ENCODE measurements at regions not wholly inside any gene's neighbourhood (a gene's known extent, or its start where the extent isn't known, plus 50 kb on each side); places are given as distances from the start of the nearest gene placed in this dataset.
"Not testable (repeated sequence)": the region's sequence is repeated elsewhere in the genome, so short reads cannot be mapped to it uniquely, and the experiment has no call there.

DNA sequence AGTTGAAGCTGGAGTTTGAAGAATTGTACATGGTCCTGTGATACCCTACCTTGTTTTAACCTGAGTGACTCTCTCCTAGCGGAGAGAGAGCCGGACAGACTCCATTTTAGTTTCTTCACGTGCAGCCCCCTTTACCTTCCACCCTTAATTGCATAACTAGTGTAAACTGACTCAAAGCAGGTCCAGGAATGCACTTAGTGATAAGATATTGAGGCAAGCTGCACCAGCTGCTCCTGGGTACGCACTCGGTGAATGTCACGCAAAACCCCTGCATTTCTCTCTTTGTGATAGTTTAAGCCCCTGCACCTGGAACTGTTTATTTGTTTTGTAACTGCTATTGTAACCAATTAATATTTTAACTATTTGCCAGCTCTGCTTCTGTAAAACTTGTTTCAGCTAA is 1620.5 kb downstream of the SPATA31A7 start:
- H3K36me3 ChIP-seq (ENCODE audit: control insufficient read depth, insufficient read depth, low read length); H3K9ac ChIP-seq (ENCODE audit: low read depth, low read length); H3K4me3 ChIP-seq (ENCODE audit: low read depth, low read length); H3K27ac ChIP-seq (ENCODE audit: low read depth, low read length); H3K9me3 ChIP-seq (ENCODE audit: control insufficient read depth, insufficient read depth, low read length); H3K4me1 ChIP-seq (ENCODE audit: control insufficient read depth, insufficient read depth, low read length): not testable (repeated sequence)
- peaks cover 81% of the 10 kb centered on the region for H3K27me3 ChIP-seq (ENCODE audit: control insufficient read depth, insufficient read depth, low read length)

GRCh38 chr9:62810811-62811315 is 1621.0 kb downstream of the SPATA31A7 start:
- H3K9me3 ChIP-seq (ENCODE audit: control insufficient read depth, insufficient read depth, low read length); H3K27ac ChIP-seq (ENCODE audit: low read depth, low read length); H3K4me1 ChIP-seq (ENCODE audit: control insufficient read depth, insufficient read depth, low read length); H3K4me3 ChIP-seq (ENCODE audit: low read depth, low read length); H3K36me3 ChIP-seq (ENCODE audit: control insufficient read depth, insufficient read depth, low read length); H3K9ac ChIP-seq (ENCODE audit: low read depth, low read length): not testable (repeated sequence)
- H3K27me3 ChIP-seq (ENCODE audit: control insufficient read depth, insufficient read depth, low read length): peaks cover 81% of the 10 kb centered on the region

- H3K27ac ChIP-seq (ENCODE audit: low read depth, low read length); H3K4me3 ChIP-seq (ENCODE audit: low read depth, low read length); H3K9ac ChIP-seq (ENCODE audit: low read depth, low read length); H3K4me1 ChIP-seq (ENCODE audit: control insufficient read depth, insufficient read depth, low read length); H3K36me3 ChIP-seq (ENCODE audit: control insufficient read depth, insufficient read depth, low read length); H3K9me3 ChIP-seq (ENCODE audit: control insufficient read depth, insufficient read depth, low read length): not testable (repeated sequence)
- peaks cover 66% of the 10 kb centered on the region for H3K27me3 ChIP-seq (ENCODE audit: control insufficient read depth, insufficient read depth, low read length)
These were observed 1625.6 kb downstream of the SPATA31A7 start for GRCh38 chr9:62815436-62815835.

- H3K36me3 ChIP-seq (ENCODE audit: control insufficient read depth, insufficient read depth, low read length); H3K9ac ChIP-seq (ENCODE audit: low read depth, low read length); H3K4me3 ChIP-seq (ENCODE audit: low read depth, low read length); H3K27ac ChIP-seq (ENCODE audit: low read depth, low read length); H3K4me1 ChIP-seq (ENCODE audit: control insufficient read depth, insufficient read depth, low read length); H3K9me3 ChIP-seq (ENCODE audit: control insufficient read depth, insufficient read depth, low read length): not testable (repeated sequence)
- peaks cover 62% of the 10 kb centered on the region for H3K27me3 ChIP-seq (ENCODE audit: control insufficient read depth, insufficient read depth, low read length)
These were observed 1626.5 kb downstream of the SPATA31A7 start for GRCh38 chr9:62816331-62816730.

DNA sequence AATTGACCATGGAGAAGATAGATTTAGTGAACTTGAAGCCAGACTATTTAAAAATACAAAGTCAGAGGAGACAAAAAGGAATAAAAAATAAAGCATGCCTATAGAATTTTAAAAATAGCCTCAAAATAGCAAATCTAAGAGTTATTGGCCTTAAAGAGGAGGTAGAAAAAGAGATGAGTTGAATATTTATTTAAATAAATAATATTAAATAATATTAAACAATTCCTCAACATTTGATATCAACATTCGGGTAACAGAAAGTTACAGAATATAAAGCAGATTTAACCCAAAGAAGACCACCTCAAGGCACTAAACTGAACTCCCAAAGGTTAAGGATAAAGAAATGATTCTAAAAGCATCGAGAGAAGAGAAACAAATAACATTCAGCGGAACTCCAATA is 1627.4 kb downstream of the SPATA31A7 start:
- not testable (repeated sequence) for H3K4me3 ChIP-seq (ENCODE audit: low read depth, low read length); H3K36me3 ChIP-seq (ENCODE audit: control insufficient read depth, insufficient read depth, low read length); H3K9ac ChIP-seq (ENCODE audit: low read depth, low read length); H3K4me1 ChIP-seq (ENCODE audit: control insufficient read depth, insufficient read depth, low read length); H3K27ac ChIP-seq (ENCODE audit: low read depth, low read length); H3K9me3 ChIP-seq (ENCODE audit: control insufficient read depth, insufficient read depth, low read length)
- H3K27me3 ChIP-seq (ENCODE audit: control insufficient read depth, insufficient read depth, low read length): peaks cover 56% of the 10 kb centered on the region

GRCh38 chr9:62822185-62822584 is 1632.3 kb downstream of the SPATA31A7 start:
- not testable (repeated sequence) for H3K9me3 ChIP-seq (ENCODE audit: control insufficient read depth, insufficient read depth, low read length); H3K4me3 ChIP-seq (ENCODE audit: low read depth, low read length); H3K4me1 ChIP-seq (ENCODE audit: control insufficient read depth, insufficient read depth, low read length); H3K36me3 ChIP-seq (ENCODE audit: control insufficient read depth, insufficient read depth, low read length); H3K27ac ChIP-seq (ENCODE audit: low read depth, low read length); H3K9ac ChIP-seq (ENCODE audit: low read depth, low read length)
- H3K27me3 ChIP-seq (ENCODE audit: control insufficient read depth, insufficient read depth, low read length): peaks cover 42% of the 10 kb centered on the region

- not testable (repeated sequence) for H3K4me1 ChIP-seq (ENCODE audit: control insufficient read depth, insufficient read depth, low read length); H3K27ac ChIP-seq (ENCODE audit: low read depth, low read length); H3K4me3 ChIP-seq (ENCODE audit: low read depth, low read length); H3K36me3 ChIP-seq (ENCODE audit: control insufficient read depth, insufficient read depth, low read length); H3K9ac ChIP-seq (ENCODE audit: low read depth, low read length); H3K9me3 ChIP-seq (ENCODE audit: control insufficient read depth, insufficient read depth, low read length)
- peaks cover 61% of the 10 kb centered on the region for H3K27me3 ChIP-seq (ENCODE audit: control insufficient read depth, insufficient read depth, low read length)
These were observed 1638.4 kb downstream of the SPATA31A7 start for GRCh38 chr9:62827957-62828907.

- not testable (repeated sequence) for H3K4me1 ChIP-seq (ENCODE audit: control insufficient read depth, insufficient read depth, low read length); H3K36me3 ChIP-seq (ENCODE audit: control insufficient read depth, insufficient read depth, low read length); H3K27ac ChIP-seq (ENCODE audit: low read depth, low read length); H3K9me3 ChIP-seq (ENCODE audit: control insufficient read depth, insufficient read depth, low read length); H3K4me3 ChIP-seq (ENCODE audit: low read depth, low read length); H3K9ac ChIP-seq (ENCODE audit: low read depth, low read length)
- peaks cover 64% of the 10 kb centered on the region for H3K27me3 ChIP-seq (ENCODE audit: control insufficient read depth, insufficient read depth, low read length)
These were observed 1641.1 kb downstream of the SPATA31A7 start for GRCh38 chr9:62830829-62831459.

GRCh38 chr9:62833323-62834200 is 1643.7 kb downstream of the SPATA31A7 start:
- not testable (repeated sequence) for H3K4me3 ChIP-seq (ENCODE audit: low read depth, low read length); H3K36me3 ChIP-seq (ENCODE audit: control insufficient read depth, insufficient read depth, low read length); H3K27ac ChIP-seq (ENCODE audit: low read depth, low read length); H3K9me3 ChIP-seq (ENCODE audit: control insufficient read depth, insufficient read depth, low read length); H3K9ac ChIP-seq (ENCODE audit: low read depth, low read length); H3K4me1 ChIP-seq (ENCODE audit: control insufficient read depth, insufficient read depth, low read length)
- peaks cover 65% of the 10 kb centered on the region for H3K27me3 ChIP-seq (ENCODE audit: control insufficient read depth, insufficient read depth, low read length)

DNA sequence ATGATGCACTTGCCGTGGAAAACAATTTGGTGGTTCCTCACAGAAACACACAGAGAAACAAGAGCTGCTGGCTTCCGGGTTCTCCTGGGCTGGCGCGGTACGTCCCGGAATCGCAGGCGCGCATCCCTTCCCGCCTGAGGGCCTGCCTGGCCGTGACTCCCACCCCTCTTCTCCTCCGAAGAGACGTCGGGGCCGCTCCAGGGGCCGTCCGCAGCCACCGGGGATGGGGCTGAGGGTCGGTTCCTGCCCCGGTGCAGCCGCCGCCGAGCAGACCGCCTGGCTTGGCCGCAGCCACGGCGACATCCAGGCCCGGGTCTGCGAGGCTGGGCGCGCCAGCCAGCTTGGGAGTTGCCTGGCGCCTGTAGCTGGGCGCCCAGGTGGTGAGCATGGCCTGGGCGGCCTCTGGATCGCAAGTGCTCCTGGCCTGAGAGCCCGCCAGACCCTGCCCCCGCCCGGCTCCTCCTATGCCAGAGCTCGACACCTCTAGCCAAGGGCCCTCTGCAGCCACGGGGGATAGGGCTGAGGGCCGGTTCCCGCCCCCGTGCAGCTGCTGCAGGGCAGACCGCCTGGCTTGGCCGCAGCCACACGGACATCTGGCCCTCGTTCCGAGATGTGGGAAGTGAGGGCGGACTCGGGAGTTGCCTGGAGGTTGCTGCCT is 1647.5 kb downstream of the SPATA31A7 start:
- H3K27me3 ChIP-seq (ENCODE audit: control insufficient read depth, insufficient read depth, low read length): peaks cover 61% of the 10 kb centered on the region
- H3K27ac ChIP-seq (ENCODE audit: low read depth, low read length); H3K9me3 ChIP-seq (ENCODE audit: control insufficient read depth, insufficient read depth, low read length); H3K36me3 ChIP-seq (ENCODE audit: control insufficient read depth, insufficient read depth, low read length); H3K9ac ChIP-seq (ENCODE audit: low read depth, low read length); H3K4me3 ChIP-seq (ENCODE audit: low read depth, low read length); H3K4me1 ChIP-seq (ENCODE audit: control insufficient read depth, insufficient read depth, low read length): not testable (repeated sequence)

Data from HUES48 (cell line).